ENCODE measurements at regions not wholly inside any gene's neighbourhood (a gene's known extent, or its start where the extent isn't known, plus 50 kb on each side); places are given as distances from the start of the nearest gene placed in this dataset.

GRCh38 chr14:38862366-38862765 lies 240.7 kb downstream of the SEC23A start:
- TF ChIP-seq, protein P1, sequence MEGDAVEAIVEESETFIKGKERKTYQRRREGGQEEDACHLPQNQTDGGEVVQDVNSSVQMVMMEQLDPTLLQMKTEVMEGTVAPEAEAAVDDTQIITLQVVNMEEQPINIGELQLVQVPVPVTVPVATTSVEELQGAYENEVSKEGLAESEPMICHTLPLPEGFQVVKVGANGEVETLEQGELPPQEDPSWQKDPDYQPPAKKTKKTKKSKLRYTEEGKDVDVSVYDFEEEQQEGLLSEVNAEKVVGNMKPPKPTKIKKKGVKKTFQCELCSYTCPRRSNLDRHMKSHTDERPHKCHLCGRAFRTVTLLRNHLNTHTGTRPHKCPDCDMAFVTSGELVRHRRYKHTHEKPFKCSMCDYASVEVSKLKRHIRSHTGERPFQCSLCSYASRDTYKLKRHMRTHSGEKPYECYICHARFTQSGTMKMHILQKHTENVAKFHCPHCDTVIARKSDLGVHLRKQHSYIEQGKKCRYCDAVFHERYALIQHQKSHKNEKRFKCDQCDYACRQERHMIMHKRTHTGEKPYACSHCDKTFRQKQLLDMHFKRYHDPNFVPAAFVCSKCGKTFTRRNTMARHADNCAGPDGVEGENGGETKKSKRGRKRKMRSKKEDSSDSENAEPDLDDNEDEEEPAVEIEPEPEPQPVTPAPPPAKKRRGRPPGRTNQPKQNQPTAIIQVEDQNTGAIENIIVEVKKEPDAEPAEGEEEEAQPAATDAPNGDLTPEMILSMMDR (IDR thresholded peaks at IDR 0.05) = no peak
- no peak for TF ChIP-seq POLR2A (IDR thresholded peaks at IDR 0.05)

Measured in gastroesophageal sphincter (tissue), 3 donors.